Spleen (tissue), 11 donors: ENCODE measurements at regions not wholly inside any gene's neighbourhood (a gene's known extent, or its start where the extent isn't known, plus 50 kb on each side); places are given as distances from the start of the nearest gene placed in this dataset.
A peak's percentile ranks its signal among the peaks of the same experiment; 100 is the strongest.

ENCODE experiments used
- DNase-seq: peaks from one replicate; pipeline ENCODE4 v3.0.0-alpha.2; 2020
- H3K27ac ChIP-seq, 8 donors: fragments of 200-600 bp; sonication (generic) in 7 of 8; 1 replicate in 4 of 8; 2 replicates in 4 of 8; pipeline versions ENCODE4 v1.5.0 to v1.8.0; 2016 to 2021; ENCODE audit warnings: inconsistent platforms in 4 of 8, mild to moderate bottlenecking in 4 of 8, moderate library complexity in 1 of 8
- H3K27me3 ChIP-seq, 7 donors: fragments of 200-600 bp; sonication (generic) in 6 of 7; replicated peaks in 1 of 7; 1 replicate in 4 of 7; 2 replicates in 3 of 7; pipeline versions ENCODE4 v1.5.0 to v1.8.0; 2016 to 2021; ENCODE audit warnings: inconsistent platforms in 3 of 7, mild to moderate bottlenecking in 1 of 7
- H3K36me3 ChIP-seq, 6 donors: fragments of 200-600 bp; sonication (generic) in 5 of 6; 1 replicate in 4 of 6; 2 replicates in 2 of 6; pipeline versions ENCODE4 v1.5.0 to v1.8.0; 2016 to 2021; ENCODE audit warnings: inconsistent platforms in 2 of 6
- H3K4me1 ChIP-seq, 6 donors: fragments of 200-600 bp; sonication (generic) in 5 of 6; 1 replicate in 3 of 6; 2 replicates in 3 of 6; pipeline versions ENCODE4 v1.5.0 to v1.8.0; 2016 to 2021; ENCODE audit warnings: inconsistent platforms in 3 of 6
- H3K4me3 ChIP-seq, 8 donors: fragments of 200-600 bp; sonication (generic) in 7 of 8; 1 replicate in 4 of 8; 2 replicates in 4 of 8; pipeline versions ENCODE4 v1.5.0 to v1.8.0; 2016 to 2021; ENCODE audit warnings: inconsistent platforms in 4 of 8, mild to moderate bottlenecking in 4 of 8, moderate library complexity in 2 of 8
- H3K9me3 ChIP-seq, 8 donors: fragments of 200-600 bp; sonication (generic) in 7 of 8; 1 replicate in 4 of 8; 2 replicates in 4 of 8; pipeline versions ENCODE4 v1.5.0 to v1.8.0; 2016 to 2021; ENCODE audit warnings: inconsistent platforms in 4 of 8
- CTCF ChIP-seq, 11 experiments: fragments of 200-600 bp in 7 of 11; fragments of 450-650 bp in 4 of 11; sonication (generic) in 4 of 11; IDR thresholded peaks in 8 of 11; conservative IDR thresholded peaks in 3 of 11; 1 replicate in 7 of 11; 2 replicates in 4 of 11; pipeline versions ENCODE4 v1.4.0 to v1.8.0; 2016 to 2021; ENCODE audit warnings: antibody characterized with exemption in 11 of 11, inconsistent platforms in 4 of 11, mild to moderate bottlenecking in 1 of 11
- POLR2A ChIP-seq, 3 donors: fragments of 450-650 bp; IDR thresholded peaks; one replicate each; pipeline ENCODE4 v1.5.1; 2017; ENCODE audit warnings: antibody characterized with exemption in 3 of 3, mild to moderate bottlenecking in 1 of 3
- POLR2AphosphoS5 ChIP-seq, 3 donors: sonication (generic); formaldehyde crosslinking; IDR thresholded peaks; one replicate each; pipeline ENCODE4 v1.5.1; 2017; ENCODE audit warnings: antibody characterized with exemption in 3 of 3
- WGBS, 5 donors: extraction: QIAGEN DNeasy Blood & Tissue Kit in 3 of 5; methylation state at CpG; one replicate each; pipeline versions ENCODE4 v1.1.5 to v1.1.7; 2013 to 2018; 5-methylcytosine and 5-hydroxymethylcytosine counted together
- intact Hi-C: fragments of 100-400 bp; cut with DNase I; formaldehyde crosslinking; loops from one replicate; pipeline ENCODE4 v1.15.0; 2023; ENCODE audit warnings: low total_unique reads
- donor health status: healthy with polysubstance abuse.
- donor health status: DM: no; HTN: no; CAD: no; lungs with moderate emphysema.
- donor health status: DM: no; HTN: no; CAD: no.
- donor health status: Bipolar disorder and iron deficiency.
- donor health status: healthy.
- donor health status: DM: no; HTN: no; CAD: no.
- donor health status: DM: yes; HTN: yes; CAD: no.

- TF ChIP-seq POLR2AphosphoS5 (IDR thresholded peaks at IDR 0.05) (no peak), CTCF (IDR thresholded peaks at IDR 0.05 in 8 of 11, conservative IDR thresholded peaks at IDR 0.05 in 3 of 11) (no peak), POLR2A (IDR thresholded peaks at IDR 0.05) (no peak)
- intact Hi-C loops, result no loop called here
- Histone ChIP-seq H3K36me3 (no peaks in the 10 kb centered on the region), H3K27ac (peak overlapping the region in 3 of 8 donors; percentile 1 to 28 (median 19)), H3K4me3 (no peak overlapping the region), H3K9me3 (no peaks in the 10 kb centered on the region), H3K4me1 (peaks cover 0 to 21% (median 3%) of the 10 kb centered on the region in 6 donors), H3K27me3 (no peaks in the 10 kb centered on the region)
- no peak for DNase-seq
- 67 to 78% (median 70%) methylated on average over 4 of the region's 4 CpGs for WGBS, 5 donors
These were observed 214.6 kb upstream of the CNR1 start for GRCh38 chr6:88380618-88381288.

GRCh38 chr6:88380083-88380482, 213.9 kb upstream of the CNR1 start:
- H3K27me3 ChIP-seq, result no peaks in the 10 kb centered on the region
- H3K27ac ChIP-seq, result peak overlapping the region in 3 of 8 donors; percentile 1 to 35 (median 28)
- peak in 1 of 3 donors; percentile 9 for TF ChIP-seq POLR2AphosphoS5 (IDR thresholded peaks at IDR 0.05)
- TF ChIP-seq POLR2A (IDR thresholded peaks at IDR 0.05), result no peak
- no peak for TF ChIP-seq CTCF (IDR thresholded peaks at IDR 0.05 in 8 of 11, conservative IDR thresholded peaks at IDR 0.05 in 3 of 11)
- no peaks in the 10 kb centered on the region for H3K9me3 ChIP-seq
- H3K36me3 ChIP-seq, result no peaks in the 10 kb centered on the region
- H3K4me3 ChIP-seq, result no peak overlapping the region
- peaks cover 0 to 21% (median 3%) of the 10 kb centered on the region in 6 donors for H3K4me1 ChIP-seq
- intact Hi-C loops, result no loop called here
- WGBS, 5 donors, result 18 to 31% (median 24%) methylated on average over 2 of the region's 2 CpGs
- peak; percentile 66 for DNase-seq

- WGBS, 5 donors, result 82 to 98% (median 92%) methylated on average over 4 of the region's 4 CpGs
- DNase-seq, result no peak
- no peaks in the 10 kb centered on the region for H3K36me3 ChIP-seq
- H3K4me3 ChIP-seq, result no peak overlapping the region
- intact Hi-C loops, result no loop called here
- no peaks in the 10 kb centered on the region for H3K9me3 ChIP-seq
- no peak overlapping the region for H3K27ac ChIP-seq
- TF ChIP-seq CTCF (IDR thresholded peaks at IDR 0.05 in 8 of 11, conservative IDR thresholded peaks at IDR 0.05 in 3 of 11) (no peak), POLR2AphosphoS5 (IDR thresholded peaks at IDR 0.05) (no peak), POLR2A (IDR thresholded peaks at IDR 0.05) (no peak)
- H3K4me1 ChIP-seq, result peaks cover 0 to 21% (median 3%) of the 10 kb centered on the region in 6 donors
- no peaks in the 10 kb centered on the region for H3K27me3 ChIP-seq
These were observed 212.5 kb upstream of the CNR1 start for GRCh38 chr6:88378639-88379038.

GRCh38 chr6:88377976-88378568, 211.9 kb upstream of the CNR1 start:
- 85 to 89% (median 87%) methylated on average over 8 of the region's 8 CpGs for WGBS, 5 donors
- DNase-seq, result no peak
- H3K27ac ChIP-seq, result no peak overlapping the region
- H3K4me1 ChIP-seq, result peaks cover 0 to 21% (median 3%) of the 10 kb centered on the region in 6 donors
- no peaks in the 10 kb centered on the region for H3K36me3 ChIP-seq
- no peaks in the 10 kb centered on the region for H3K9me3 ChIP-seq
- no peaks in the 10 kb centered on the region for H3K27me3 ChIP-seq
- TF ChIP-seq POLR2AphosphoS5 (IDR thresholded peaks at IDR 0.05) (no peak), CTCF (IDR thresholded peaks at IDR 0.05 in 8 of 11, conservative IDR thresholded peaks at IDR 0.05 in 3 of 11) (no peak), POLR2A (IDR thresholded peaks at IDR 0.05) (no peak)
- no peak overlapping the region for H3K4me3 ChIP-seq
- intact Hi-C loops, result no loop called here
